Urinary bladder (tissue), 3 donors: ENCODE measurements at regions not wholly inside any gene's neighbourhood (a gene's known extent, or its start where the extent isn't known, plus 50 kb on each side); places are given as distances from the start of the nearest gene placed in this dataset.

Experiments
- DNase-seq: peaks from one replicate; pipeline ENCODE4 v3.0.0-alpha.2; 2015; ENCODE audit errors: extremely low spot score
- H3K27ac ChIP-seq: one replicate; pipeline ENCODE4 v1.5.1; 2013; ENCODE audit warnings: low read depth, mild to moderate bottlenecking, moderate library complexity
- H3K36me3 ChIP-seq: one replicate; pipeline ENCODE4 v1.6.1; 2013; ENCODE audit warnings: mild to moderate bottlenecking, moderate library complexity; ENCODE audit not compliant: insufficient read depth
- H3K4me1 ChIP-seq: one replicate; pipeline ENCODE4 v1.6.1; 2013; ENCODE audit warnings: mild to moderate bottlenecking, moderate library complexity; ENCODE audit not compliant: insufficient read depth
- H3K4me3 ChIP-seq: one replicate; pipeline ENCODE4 v1.5.1; 2013; ENCODE audit warnings: low read depth, low read length
- WGBS: extraction: QIAGEN DNeasy Blood & Tissue Kit; methylation state at CpG from one replicate; pipeline ENCODE4 v1.1.7; 2013; 5-methylcytosine and 5-hydroxymethylcytosine counted together
- donor health status: healthy with polysubstance abuse.
- donor health status: healthy.

DNA sequence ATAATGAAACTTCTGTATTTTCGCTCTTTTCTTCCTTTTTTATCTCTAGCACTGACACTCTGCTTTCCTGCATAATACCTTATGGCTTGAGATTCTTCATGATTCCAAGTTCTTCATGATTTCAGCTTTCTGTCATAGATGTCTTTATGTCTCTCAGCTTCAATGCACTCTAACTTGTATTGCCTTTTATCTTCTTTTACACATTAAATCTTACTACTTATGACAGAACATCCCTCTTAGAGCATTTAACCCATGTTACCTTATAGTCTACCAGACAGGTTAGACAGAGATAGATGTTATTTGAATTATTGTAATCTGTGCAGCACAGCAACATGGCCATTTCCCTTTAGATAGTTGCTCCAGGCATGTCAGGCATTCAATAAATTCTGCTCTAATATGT lies 1475.7 kb upstream of the TMEFF2 start:
- 93% methylated on average over 1 of the region's 1 CpG for WGBS
- no peak overlapping the region for H3K4me3 ChIP-seq
- DNase-seq, result no peak
- no peaks in the 10 kb centered on the region for H3K4me1 ChIP-seq
- H3K27ac ChIP-seq, result no peak overlapping the region
- no peaks in the 10 kb centered on the region for H3K36me3 ChIP-seq

DNA sequence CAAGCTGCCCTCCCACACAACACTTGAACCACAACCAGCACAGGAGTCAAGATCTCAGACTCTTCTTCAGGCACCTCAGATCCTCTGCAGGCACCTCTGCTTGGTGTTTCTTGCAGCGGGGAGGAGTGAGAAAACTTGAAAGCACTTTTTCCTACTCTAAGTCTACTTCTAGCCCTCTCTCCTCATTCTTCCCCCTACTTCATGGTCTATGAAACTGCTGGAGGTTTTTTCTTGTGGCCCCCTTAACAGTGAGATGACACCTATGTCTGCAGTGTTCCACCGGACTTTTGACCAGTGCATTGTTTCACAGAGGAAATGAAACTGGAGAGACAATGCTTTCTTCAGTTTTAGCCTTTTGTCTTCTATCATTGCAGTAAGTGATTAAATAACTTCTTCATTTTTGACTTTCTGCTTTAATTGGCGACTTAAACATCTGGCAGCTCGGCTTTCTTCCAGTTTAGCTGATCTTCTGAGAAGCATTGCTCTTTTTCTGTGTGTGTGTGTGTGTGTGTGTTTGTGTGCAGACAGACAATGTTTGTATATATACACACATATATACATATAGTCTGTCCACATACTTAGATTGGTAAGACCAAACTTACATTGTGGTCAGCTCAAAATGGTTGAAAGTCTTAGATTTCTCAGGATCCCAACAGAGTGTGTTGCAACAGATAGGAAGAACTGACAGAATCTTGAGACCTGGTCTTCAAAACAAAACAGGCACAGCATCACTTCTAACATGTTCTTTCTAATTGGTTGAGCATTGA lies 1474.0 kb upstream of the TMEFF2 start:
- 81% methylated on average over 4 of the region's 4 CpGs for WGBS
- Histone ChIP-seq H3K27ac (no peak overlapping the region), H3K4me1 (no peaks in the 10 kb centered on the region), H3K4me3 (no peak overlapping the region), H3K36me3 (no peaks in the 10 kb centered on the region)
- DNase-seq, result no peak

DNA sequence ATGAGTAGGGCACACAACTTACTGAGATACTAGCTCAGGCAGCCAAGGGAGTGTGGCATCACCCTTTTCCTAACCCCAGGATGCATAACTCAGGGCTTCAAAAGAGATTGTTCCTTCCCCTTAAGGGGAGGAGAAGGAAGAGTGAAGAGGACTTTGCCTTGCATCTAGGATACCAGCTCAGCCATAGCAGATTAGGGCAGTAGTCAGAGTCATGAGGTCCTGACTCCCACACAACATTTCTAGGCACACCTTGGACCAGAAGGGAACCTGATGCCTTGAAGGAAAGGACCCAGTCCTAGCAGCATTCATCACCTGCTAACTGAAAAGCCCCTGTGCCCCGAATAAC lies 1433.2 kb upstream of the TMEFF2 start:
- no peak overlapping the region for H3K4me3 ChIP-seq
- no peaks in the 10 kb centered on the region for H3K36me3 ChIP-seq
- WGBS, result 93% methylated on average over 1 of the region's 1 CpG
- H3K27ac ChIP-seq, result no peak overlapping the region
- no peaks in the 10 kb centered on the region for H3K4me1 ChIP-seq
- DNase-seq, result no peak

DNA sequence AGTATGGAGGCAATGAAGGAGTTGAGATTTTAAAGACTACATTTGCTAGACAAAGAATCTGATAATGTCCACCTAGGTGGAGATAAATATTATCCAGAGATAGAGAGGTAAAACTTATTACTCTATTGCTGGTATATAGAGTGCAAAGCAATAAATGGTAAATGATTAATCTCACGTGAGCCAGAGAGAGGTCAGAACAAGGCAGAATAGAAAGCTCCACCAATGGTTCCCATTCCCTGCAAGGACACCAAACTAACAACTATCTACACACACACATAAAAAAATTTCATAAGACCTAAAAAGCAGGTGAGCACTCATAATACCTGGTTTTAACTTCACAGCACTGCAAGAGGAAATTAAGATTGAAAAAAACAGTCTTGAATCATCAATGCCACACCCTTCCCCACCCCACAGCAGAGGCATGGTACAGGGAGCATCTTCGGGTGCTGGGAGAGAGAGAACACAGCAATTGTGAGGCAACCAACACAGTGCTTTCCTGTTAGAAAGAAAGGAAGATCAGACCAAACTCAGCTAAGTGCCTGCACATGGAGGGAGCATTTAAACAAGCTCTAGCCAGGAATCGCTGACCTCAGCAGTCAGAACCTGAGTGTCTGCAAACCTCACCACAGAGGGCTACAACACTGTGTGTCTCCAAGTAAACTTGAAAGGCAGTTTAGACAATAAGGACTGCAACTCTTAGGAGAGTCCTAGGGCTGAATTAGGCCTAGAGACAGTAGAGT lies 1432.6 kb upstream of the TMEFF2 start:
- no peaks in the 10 kb centered on the region for H3K36me3 ChIP-seq
- H3K27ac ChIP-seq, result no peak overlapping the region
- WGBS, result 69% methylated on average over 3 of the region's 3 CpGs
- no peak overlapping the region for H3K4me3 ChIP-seq
- DNase-seq, result no peak
- H3K4me1 ChIP-seq, result no peaks in the 10 kb centered on the region

DNA sequence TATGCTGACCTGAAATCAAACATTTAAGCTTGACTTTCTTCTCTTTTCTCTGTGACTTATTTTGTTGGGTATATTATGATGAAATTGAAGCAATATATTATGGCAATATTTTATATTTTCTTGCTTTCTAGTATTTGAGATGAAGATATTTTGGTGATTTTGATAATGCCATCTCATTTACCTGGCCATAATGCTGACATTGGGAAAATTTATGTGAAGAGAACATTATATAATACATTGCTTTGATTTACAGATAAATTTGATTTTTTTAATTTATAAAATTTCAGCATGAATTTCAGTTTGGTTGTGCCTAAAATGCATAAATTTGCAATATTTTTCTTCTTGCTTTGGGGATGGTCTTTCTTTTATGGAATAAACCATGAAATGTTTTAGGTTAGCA lies 1413.7 kb upstream of the TMEFF2 start:
- no peak for DNase-seq
- no peaks in the 10 kb centered on the region for H3K36me3 ChIP-seq
- no peak overlapping the region for H3K27ac ChIP-seq
- no peak overlapping the region for H3K4me3 ChIP-seq
- no peaks in the 10 kb centered on the region for H3K4me1 ChIP-seq

DNA sequence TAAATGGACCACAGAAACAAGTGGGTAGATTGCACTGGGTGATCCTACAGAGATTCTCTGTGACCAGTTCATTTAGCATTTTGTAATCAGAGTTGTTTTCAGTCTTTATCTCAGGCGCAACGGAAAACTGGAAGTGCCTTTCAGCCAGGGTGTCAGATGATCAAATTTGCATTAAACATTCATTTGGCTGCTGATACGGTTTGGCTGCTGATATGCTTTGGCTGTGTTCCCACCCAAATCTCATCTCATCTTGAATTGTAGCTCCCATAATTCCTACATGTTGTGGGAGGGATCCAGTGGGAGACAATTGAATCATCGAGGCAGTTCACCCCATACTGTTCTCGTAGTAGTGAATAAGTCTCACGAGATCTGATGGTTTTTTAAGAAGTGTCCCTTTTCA lies 1396.1 kb upstream of the TMEFF2 start:
- H3K4me3 ChIP-seq, result no peak overlapping the region
- WGBS, result 78% methylated on average over 6 of the region's 6 CpGs
- DNase-seq, result no peak
- no peaks in the 10 kb centered on the region for H3K4me1 ChIP-seq
- H3K36me3 ChIP-seq, result no peaks in the 10 kb centered on the region
- no peak overlapping the region for H3K27ac ChIP-seq

DNA sequence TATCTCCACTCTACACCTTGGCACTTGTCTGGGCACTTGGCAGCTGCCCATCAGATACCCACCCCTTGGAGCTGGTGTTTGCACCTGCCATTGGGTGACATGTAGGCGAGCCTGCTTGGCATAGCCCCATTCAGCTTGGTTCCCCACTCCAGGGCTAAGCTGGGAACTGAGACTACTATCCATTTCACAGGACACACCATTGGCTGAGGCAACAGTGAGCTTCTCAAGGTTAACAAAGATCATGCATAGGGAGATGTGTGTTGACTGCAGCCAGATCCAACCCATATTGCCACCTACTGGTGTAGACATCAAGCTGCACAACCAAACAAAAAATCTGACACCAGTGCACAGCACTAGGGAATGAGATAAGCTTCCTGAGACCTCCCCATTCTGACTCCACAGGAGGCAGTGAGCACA lies 1389.8 kb upstream of the TMEFF2 start:
- no peak for DNase-seq
- whole genome bisulfite sequencing, result 89% methylated on average over 1 of the region's 1 CpG

DNA sequence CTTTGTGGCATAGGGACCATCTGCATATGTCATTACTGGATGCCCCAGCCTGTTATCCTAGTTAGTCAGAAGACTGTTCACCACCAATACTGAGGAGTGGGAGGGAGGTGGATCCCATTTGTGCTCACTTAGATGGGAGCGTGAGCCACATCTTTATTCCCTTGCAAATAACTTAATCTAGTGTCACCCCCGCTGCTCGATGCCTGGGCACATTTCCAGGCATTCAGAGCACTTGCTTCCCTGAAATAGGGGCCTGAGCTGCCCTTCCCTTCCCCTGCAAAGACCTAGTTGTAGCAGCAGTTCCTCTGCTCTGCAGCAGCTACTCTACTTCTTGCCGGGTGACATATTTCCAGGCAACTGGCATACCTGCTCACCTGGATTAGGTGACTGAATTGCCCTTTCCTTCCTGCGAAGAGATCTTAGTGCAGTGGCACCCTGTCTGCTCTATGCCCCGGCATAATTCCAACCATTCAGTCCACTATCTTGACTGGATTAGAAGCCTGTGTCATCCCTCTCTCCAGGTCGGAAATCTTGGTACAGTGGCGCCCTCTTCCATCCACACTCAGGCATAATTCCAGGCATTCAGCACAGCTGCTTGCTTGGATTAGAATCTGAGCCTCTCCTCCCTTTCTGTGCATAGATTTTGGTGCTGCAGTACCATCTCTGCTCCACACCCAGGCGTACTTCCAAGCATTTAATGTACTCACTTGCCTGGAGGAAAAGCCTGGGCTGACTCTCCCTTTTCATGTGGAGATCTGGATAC lies 1389.1 kb upstream of the TMEFF2 start:
- Histone ChIP-seq H3K36me3 (no peaks in the 10 kb centered on the region), H3K27ac (no peak overlapping the region), H3K4me1 (no peaks in the 10 kb centered on the region), H3K4me3 (no peak overlapping the region)
- no peak for DNase-seq
- WGBS, result 66% methylated on average over 9 of the region's 9 CpGs

More for the DNA sequence above, 1389.8 kb upstream of the TMEFF2 start:
- Histone ChIP-seq H3K36me3 (no peaks in the 10 kb centered on the region), H3K4me1 (no peaks in the 10 kb centered on the region), H3K27ac (no peak overlapping the region), H3K4me3 (no peak overlapping the region)

DNA sequence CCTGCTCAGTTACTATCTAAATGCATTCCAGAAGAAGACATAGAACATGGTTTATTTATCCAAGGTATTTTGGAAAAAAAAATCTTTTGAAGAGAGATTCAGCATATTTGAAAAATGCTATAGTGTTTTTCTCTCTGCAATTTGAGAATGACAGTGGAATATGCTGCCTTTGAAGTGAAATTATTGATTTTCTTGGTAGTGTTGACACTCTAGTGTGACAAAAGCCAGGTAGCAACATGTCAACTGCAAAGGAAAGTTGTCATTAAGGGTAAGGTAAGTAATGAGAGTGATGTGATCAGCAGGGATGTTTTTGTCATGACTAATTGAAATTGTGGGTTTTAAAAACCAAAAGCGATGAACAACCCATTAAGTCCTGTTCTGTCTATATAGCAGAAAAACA lies 1387.1 kb upstream of the TMEFF2 start:
- Histone ChIP-seq H3K27ac (no peak overlapping the region), H3K36me3 (no peaks in the 10 kb centered on the region), H3K4me3 (no peak overlapping the region), H3K4me1 (no peaks in the 10 kb centered on the region)
- no peak for DNase-seq
- 92% methylated on average over 1 of the region's 1 CpG for WGBS

DNA sequence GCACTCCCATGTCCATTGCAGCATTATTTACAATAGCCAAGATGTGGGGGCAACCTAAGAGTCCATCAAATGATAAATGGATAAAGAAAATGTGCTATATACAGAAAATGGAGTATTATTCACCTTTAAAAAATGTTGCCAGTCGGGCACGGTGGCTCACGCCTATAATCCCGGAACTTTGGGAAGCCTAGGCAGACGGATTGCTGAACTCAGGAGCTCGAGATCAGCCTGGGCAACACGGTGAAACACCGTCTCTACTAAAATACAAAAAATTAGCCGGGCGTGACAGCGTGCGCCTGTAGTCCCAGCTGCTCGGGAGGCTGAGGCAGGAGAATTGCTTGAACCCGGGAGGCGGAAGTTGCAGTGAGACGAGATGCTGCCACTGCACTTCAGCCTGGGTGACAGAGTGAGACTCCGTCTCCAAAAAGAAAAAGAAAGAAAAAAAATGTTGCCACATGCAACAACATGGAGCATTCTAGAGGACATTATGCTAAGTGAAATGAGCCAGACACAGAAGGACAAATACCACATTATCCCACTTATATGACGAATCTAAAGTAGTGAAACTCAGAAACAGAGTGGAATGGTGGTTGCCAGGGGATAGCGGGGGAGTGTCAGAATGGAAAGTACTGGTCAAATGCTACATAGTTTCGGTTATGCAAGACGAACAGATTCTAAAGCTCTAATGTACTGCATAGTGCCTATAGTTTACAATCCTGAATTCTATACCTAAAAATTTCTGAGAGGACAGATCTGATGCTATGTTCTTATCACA lies 1385.6 kb upstream of the TMEFF2 start:
- H3K27ac ChIP-seq, result no peak overlapping the region
- no peaks in the 10 kb centered on the region for H3K36me3 ChIP-seq
- WGBS, result 93% methylated on average over 21 of the region's 21 CpGs
- no peak for DNase-seq
- H3K4me3 ChIP-seq, result no peak overlapping the region
- H3K4me1 ChIP-seq, result no peaks in the 10 kb centered on the region

DNA sequence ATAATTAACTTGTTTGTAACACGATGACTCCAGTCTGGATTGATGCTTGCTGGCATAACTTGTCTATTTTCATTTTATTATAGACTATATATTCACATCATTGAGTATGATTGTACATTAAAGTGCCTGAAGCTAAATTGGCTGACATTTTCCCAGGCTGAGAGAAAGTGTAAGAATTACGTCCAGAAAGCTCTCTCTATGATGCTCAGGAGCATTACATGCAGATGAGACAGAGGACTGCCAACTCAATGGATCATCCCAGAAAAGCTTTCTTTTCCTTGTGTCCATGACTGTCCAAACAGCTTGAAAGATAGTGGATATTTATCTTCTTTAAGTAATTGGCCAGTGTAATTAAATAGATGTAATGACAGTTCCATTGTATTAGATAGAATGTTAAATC lies 1372.2 kb upstream of the TMEFF2 start:
- no peak overlapping the region for H3K4me3 ChIP-seq
- H3K36me3 ChIP-seq, result no peaks in the 10 kb centered on the region
- no peaks in the 10 kb centered on the region for H3K4me1 ChIP-seq
- no peak overlapping the region for H3K27ac ChIP-seq
- DNase-seq, result no peak
- 74% methylated on average over 2 of the region's 2 CpGs for WGBS

DNA sequence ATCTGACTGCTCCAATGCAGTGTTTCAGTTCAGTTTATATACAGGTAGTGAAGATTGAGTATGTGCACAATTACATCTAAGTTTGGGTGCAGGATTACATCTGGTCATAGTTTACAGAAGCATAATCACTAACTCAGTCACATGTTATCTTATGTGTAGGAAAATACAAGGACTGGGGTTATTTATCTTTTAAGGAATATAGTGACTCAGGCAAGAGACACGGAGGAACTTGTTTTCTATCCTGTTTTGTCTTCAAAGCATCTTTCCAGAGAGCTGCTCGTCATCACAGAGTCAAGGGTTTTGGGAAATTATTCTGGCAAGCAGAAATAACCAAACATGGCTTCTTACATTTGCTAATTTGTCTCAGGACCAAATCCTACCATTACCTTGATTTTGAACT lies 1371.5 kb upstream of the TMEFF2 start:
- WGBS, result 46% methylated on average over 2 of the region's 2 CpGs
- H3K4me1 ChIP-seq, result no peaks in the 10 kb centered on the region
- no peaks in the 10 kb centered on the region for H3K36me3 ChIP-seq
- H3K4me3 ChIP-seq, result no peak overlapping the region
- H3K27ac ChIP-seq, result no peak overlapping the region
- no peak for DNase-seq

DNA sequence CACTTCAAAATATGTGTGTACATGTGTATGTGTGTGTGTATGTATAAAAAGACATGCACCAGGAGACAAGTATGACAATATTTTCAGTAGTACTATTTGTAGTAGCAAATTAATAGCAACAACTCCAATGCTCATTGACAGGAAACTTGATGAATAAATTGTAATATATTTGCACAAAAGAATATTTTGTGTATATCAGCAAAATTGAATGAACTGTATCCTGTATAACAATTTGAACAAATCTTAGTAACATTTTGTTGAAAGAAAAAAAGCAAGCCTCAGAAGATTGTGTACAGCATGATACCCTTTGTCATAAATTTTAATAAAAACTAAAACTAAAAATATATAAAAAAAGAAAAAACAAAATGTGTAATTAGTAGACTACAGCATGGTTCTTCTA lies 1367.3 kb upstream of the TMEFF2 start:
- no peak overlapping the region for H3K27ac ChIP-seq
- H3K4me3 ChIP-seq, result no peak overlapping the region
- no peak for DNase-seq
- no peaks in the 10 kb centered on the region for H3K36me3 ChIP-seq
- H3K4me1 ChIP-seq, result no peaks in the 10 kb centered on the region
